ENCODE measurements at regions not wholly inside any gene's neighbourhood (a gene's known extent, or its start where the extent isn't known, plus 50 kb on each side); places are given as distances from the start of the nearest gene placed in this dataset.

DNA sequence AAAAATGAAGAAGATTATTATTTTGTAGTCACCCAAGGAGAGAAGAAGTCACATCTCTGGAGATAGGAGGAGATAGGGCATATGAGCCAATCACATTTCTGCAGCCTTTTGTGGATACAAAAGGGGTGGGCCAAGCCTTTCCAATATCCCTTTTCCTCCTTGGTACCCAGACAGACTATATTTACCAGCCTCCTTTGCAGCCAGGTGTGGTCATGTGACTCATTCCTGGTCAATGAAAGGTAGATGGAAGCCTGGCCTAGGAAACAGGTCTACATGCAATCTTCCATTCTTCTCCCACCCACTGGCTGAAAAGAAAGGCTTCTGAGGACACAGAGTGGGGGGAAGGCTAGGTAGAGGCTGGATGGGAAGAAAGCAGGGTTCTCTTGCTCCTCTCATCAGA, 58.1 kb upstream of the ERG start:
- TF ChIP-seq, protein P1, sequence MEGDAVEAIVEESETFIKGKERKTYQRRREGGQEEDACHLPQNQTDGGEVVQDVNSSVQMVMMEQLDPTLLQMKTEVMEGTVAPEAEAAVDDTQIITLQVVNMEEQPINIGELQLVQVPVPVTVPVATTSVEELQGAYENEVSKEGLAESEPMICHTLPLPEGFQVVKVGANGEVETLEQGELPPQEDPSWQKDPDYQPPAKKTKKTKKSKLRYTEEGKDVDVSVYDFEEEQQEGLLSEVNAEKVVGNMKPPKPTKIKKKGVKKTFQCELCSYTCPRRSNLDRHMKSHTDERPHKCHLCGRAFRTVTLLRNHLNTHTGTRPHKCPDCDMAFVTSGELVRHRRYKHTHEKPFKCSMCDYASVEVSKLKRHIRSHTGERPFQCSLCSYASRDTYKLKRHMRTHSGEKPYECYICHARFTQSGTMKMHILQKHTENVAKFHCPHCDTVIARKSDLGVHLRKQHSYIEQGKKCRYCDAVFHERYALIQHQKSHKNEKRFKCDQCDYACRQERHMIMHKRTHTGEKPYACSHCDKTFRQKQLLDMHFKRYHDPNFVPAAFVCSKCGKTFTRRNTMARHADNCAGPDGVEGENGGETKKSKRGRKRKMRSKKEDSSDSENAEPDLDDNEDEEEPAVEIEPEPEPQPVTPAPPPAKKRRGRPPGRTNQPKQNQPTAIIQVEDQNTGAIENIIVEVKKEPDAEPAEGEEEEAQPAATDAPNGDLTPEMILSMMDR (IDR thresholded peaks at IDR 0.05; ENCODE audit: borderline replicate concordance, insufficient read depth, low read depth, low read length), result no peak
- H3K4me3 ChIP-seq (ENCODE audit: low read depth, low read length), result no peak overlapping the region

DNA sequence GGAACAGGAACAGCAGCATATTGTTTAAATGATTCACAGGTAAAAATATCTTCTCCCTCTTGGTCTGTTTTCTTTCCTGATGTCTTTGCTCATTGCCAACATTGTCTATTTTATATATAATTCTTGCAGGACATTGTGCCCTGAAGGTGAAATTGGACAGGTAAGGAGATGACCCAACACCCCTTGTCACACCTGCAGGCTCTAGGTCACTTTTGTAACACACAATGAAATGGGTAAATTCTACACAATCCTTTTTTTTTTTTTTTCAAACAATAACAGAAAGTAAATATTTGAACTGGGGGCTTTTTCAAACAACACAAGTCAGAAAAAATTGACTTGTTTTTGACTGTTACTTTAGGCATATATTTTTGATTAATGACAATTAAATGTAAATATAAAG, 62.9 kb upstream of the ERG start:
- TF ChIP-seq, protein P1 (IDR thresholded peaks at IDR 0.05; ENCODE audit: borderline replicate concordance, insufficient read depth, low read depth, low read length), result no peak
- H3K4me3 ChIP-seq (ENCODE audit: low read depth, low read length), result no peak overlapping the region

DNA sequence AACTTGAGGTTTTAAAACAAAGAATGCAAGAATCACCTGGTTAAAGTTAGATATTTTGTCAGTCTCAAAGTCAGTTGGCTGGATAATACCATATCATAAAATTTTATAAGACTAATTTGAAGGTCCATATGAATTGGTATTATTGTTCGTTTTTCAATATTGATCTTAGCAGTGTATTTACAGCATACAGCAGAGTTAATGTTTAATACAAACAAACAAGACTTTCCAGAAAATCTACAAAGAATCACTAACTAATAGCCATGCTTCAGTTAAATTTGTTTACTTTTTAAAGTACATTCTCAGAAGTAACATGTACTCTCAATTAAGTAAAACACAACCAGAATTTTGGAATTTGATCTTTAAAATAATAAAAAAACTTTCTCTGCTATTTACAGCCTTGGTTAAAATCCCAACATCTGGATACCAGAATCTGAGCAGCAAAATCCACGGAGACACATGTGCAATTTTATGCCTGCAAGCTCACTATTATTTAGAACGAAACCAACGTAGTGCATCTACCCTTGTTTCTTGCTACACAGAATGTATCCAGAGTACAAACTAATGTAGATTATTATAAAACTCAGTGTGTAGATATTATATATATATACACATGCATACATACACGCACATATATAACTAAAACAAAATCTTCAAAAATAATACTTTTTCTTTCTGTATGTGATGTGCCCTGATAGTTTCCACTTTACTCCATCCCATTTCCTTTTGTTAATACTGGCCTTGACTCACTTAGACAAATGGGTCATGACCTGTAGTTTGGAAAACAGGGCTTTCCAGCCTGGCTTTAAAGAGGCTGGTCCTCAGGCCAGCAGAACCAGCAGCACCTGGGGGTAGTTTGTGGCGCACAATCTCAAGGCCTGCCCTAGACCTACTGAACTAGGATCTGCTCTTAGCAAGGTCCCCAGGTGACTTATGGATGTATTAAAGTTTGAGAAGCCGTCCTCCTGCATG, 63.6 kb upstream of the ERG start:
- TF ChIP-seq, protein P1 (IDR thresholded peaks at IDR 0.05; ENCODE audit: borderline replicate concordance, insufficient read depth, low read depth, low read length), result no peak
- H3K4me3 ChIP-seq (ENCODE audit: low read depth, low read length), result no peak overlapping the region

DNA sequence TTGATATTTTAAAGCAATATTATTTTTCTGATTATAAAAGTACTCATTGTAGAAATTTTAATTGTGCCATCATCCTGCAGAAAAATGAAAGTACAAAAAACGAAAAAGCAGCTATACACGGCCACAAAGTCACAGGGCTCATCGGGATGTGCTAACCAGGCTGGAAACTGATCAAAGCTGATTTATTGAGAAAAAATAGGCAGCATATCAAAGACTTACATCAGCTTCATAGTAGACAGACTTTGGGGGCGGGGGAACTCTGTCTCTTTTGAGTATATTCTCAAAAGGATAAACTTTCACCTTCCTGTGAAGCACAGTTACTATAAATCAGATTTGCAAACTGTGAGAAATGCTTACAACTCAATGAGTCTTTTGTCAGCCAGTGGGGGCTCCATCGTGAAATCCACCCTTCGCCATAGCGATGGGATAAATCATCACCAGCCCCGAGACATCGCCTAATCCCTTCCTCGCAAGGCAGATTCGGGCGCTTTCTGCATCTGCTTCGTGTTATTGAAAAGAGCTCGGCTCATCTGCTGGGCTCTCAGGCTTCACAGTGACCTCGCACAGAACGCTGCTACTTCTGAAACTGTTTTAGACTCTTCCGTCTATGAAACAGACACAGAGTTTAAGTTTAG, 69.2 kb upstream of the ERG start:
- TF ChIP-seq, protein P1 (IDR thresholded peaks at IDR 0.05; ENCODE audit: borderline replicate concordance, insufficient read depth, low read depth, low read length), result no peak
- H3K4me3 ChIP-seq (ENCODE audit: low read depth, low read length), result no peak overlapping the region

DNA sequence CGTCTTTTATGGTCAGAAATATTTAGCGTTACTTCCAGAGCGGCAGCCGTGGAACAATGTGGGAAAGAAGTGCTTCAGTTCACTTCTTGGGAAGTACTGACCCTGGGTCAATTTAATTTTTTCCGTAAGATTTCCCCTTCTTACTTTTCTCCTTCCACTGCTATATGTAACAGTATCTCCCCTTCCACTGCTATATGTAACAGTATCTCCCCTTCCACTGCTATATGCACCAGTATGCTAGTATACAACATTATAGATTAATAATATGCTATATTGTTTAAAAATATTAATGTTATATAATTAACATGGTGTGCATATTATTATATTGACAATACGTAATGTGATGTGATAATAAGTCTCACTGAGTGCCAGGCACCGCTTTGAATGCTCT, 69.7 kb upstream of the ERG start:
- TF ChIP-seq, protein P1 (IDR thresholded peaks at IDR 0.05; ENCODE audit: borderline replicate concordance, insufficient read depth, low read depth, low read length), result no peak
- no peak overlapping the region for H3K4me3 ChIP-seq (ENCODE audit: low read depth, low read length)

DNA sequence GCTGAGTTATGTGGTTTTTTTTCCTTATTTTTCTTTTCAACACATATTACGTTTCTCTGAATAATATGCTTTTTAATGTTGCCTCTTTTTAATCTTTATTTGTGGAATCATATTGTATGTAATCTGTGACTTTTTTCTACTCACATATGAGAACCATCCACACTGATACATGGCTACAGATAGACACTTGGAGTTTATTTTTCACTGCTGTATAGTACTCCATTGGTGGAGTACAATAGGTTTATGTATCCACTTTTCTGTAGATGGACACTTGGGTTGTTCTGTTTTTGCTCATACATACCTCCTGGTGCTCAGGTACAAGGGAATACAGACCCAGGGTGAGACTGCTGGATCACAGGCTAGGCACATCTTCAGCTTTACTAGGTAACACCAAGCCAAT, 71.5 kb upstream of the ERG start:
- TF ChIP-seq, protein P1 (IDR thresholded peaks at IDR 0.05; ENCODE audit: borderline replicate concordance, insufficient read depth, low read depth, low read length), result no peak
- no peak overlapping the region for H3K4me3 ChIP-seq (ENCODE audit: low read depth, low read length)
